HG02970 (cell line): ENCODE measurements at regions not wholly inside any gene's neighbourhood (a gene's known extent, or its start where the extent isn't known, plus 50 kb on each side); places are given as distances from the start of the nearest gene placed in this dataset.

Experiments used
- ATAC-seq: cut with Tn5 transposase; IDR thresholded peaks from one replicate; pipeline ENCODE4 v1.9.1; 2021; ENCODE audit warnings: mild to moderate bottlenecking, moderate library complexity, moderate number of reproducible peaks; ENCODE audit not compliant: unreplicated experiment, low FRiP score

- peak; percentile 20 for ATAC-seq
These were observed 51.8 kb upstream of the PMAIP1 start for GRCh38 chr18:59848002-59848401.

GRCh38 chr18:59847491-59847846 lies 52.3 kb upstream of the PMAIP1 start:
- ATAC-seq, result peak; percentile 16

- peak; percentile 84 for ATAC-seq
These were observed 52.8 kb upstream of the PMAIP1 start for GRCh38 chr18:59846814-59847490.

GRCh38 chr18:59842947-59843346 lies 56.8 kb upstream of the PMAIP1 start:
- no peak for ATAC-seq

GRCh38 chr18:59839931-59840685 lies 59.7 kb upstream of the PMAIP1 start:
- ATAC-seq, result no peak

GRCh38 chr18:59839246-59839645 lies 60.5 kb upstream of the PMAIP1 start:
- ATAC-seq, result no peak

GRCh38 chr18:59837586-59837985 lies 62.2 kb upstream of the PMAIP1 start:
- no peak for ATAC-seq

GRCh38 chr18:59835605-59836379 lies 64.0 kb upstream of the PMAIP1 start:
- no peak for ATAC-seq

GRCh38 chr18:59834267-59834666 lies 65.5 kb upstream of the PMAIP1 start:
- ATAC-seq, result no peak

GRCh38 chr18:59833785-59834184 lies 66.0 kb upstream of the PMAIP1 start:
- peak; percentile 65 for ATAC-seq

- ATAC-seq, result no peak
These were observed 76.1 kb upstream of the PMAIP1 start for GRCh38 chr18:59823596-59824195.

- no peak for ATAC-seq
These were observed 76.9 kb upstream of the PMAIP1 start for GRCh38 chr18:59822612-59823550.

- ATAC-seq, result no peak
These were observed 77.8 kb upstream of the PMAIP1 start for GRCh38 chr18:59821983-59822382.

- no peak for ATAC-seq
These were observed 79.1 kb upstream of the PMAIP1 start for GRCh38 chr18:59820663-59821062.

GRCh38 chr18:59818769-59819168 lies 81.0 kb upstream of the PMAIP1 start:
- ATAC-seq, result no peak

GRCh38 chr18:59814891-59815290 lies 84.9 kb upstream of the PMAIP1 start:
- no peak for ATAC-seq

- ATAC-seq, result no peak
These were observed 85.9 kb upstream of the PMAIP1 start for GRCh38 chr18:59813942-59814341.

- ATAC-seq, result no peak
These were observed 88.9 kb upstream of the PMAIP1 start for GRCh38 chr18:59810735-59811520.

- no peak for ATAC-seq
These were observed 89.6 kb upstream of the PMAIP1 start for GRCh38 chr18:59810183-59810582.
